PC-3 (cell line): ENCODE measurements at regions not wholly inside any gene's neighbourhood (a gene's known extent, or its start where the extent isn't known, plus 50 kb on each side); places are given as distances from the start of the nearest gene placed in this dataset.

Experiments used
- ATAC-seq: fragments of 200-7000 bp; cut with Tn5 transposase; 2 replicates; pipeline ENCODE4 v1.9.1; 2020; ENCODE audit warnings: mild to moderate bottlenecking, moderate library complexity
- BruUV-seq: library from RNA; stranded (reverse); fragments of 400-500 nt; replicated peaks from 2 replicates; lab custom pipeline; 2021; lab: Mats Ljungman, UMichigan
- CTCF ChIA-PET: fragments of 300-600 bp; sonication (Branson Sonifier 250); formaldehyde crosslinking; loops from one replicate; lab custom pipeline; 2022; ENCODE audit warnings: antibody characterized with exemption; lab: Charles Lee
- POLR2A ChIA-PET: fragments of 300-600 bp; sonication (Branson Sonifier 250); formaldehyde crosslinking; loops from one replicate; lab custom pipeline; 2022; ENCODE audit warnings: antibody characterized with exemption; ENCODE audit not compliant: unreplicated experiment; lab: Charles Lee
- DNase-seq: peaks from one replicate; pipeline ENCODE4 v3.0.0-alpha.2; 2015
- H2AFZ ChIP-seq: fragments of 300-600 bp; sonication (generic); 2 replicates; pipeline ENCODE4 v1.6.0; 2016; ENCODE audit warnings: antibody characterized with exemption, low read length
- H3F3A ChIP-seq: fragments of 300-600 bp; sonication (generic); one replicate; pipeline ENCODE4 v1.6.0; 2017; ENCODE audit warnings: antibody characterized with exemption, low read length, control low read depth, mild to moderate bottlenecking; ENCODE audit not compliant: unreplicated experiment
- H3K27ac ChIP-seq: fragments of 300-600 bp; sonication (generic); 2 replicates; pipeline ENCODE4 v1.5.1; 2016; ENCODE audit warnings: mild to moderate bottlenecking, low read length
- H3K27me3 ChIP-seq: fragments of 300-600 bp; sonication (generic); 2 replicates; pipeline ENCODE4 v1.6.1; 2016; ENCODE audit warnings: low read length, mixed read lengths
- H3K36me3 ChIP-seq: fragments of 300-600 bp; sonication (generic); 2 replicates; pipeline ENCODE4 v1.6.1; 2016; ENCODE audit warnings: low read depth, mixed run types, low read length, mixed read lengths
- H3K4me1 ChIP-seq: fragments of 300-600 bp; sonication (generic); 2 replicates; pipeline ENCODE4 v1.5.1; 2016; ENCODE audit warnings: low read length; ENCODE audit not compliant: insufficient read depth
- H3K4me2 ChIP-seq: fragments of 300-600 bp; sonication (generic); 2 replicates; pipeline ENCODE4 v1.6.0; 2016; ENCODE audit warnings: low read length
- H3K4me3 ChIP-seq: fragments of 300-600 bp; sonication (generic); 2 replicates; pipeline ENCODE4 v1.5.1; 2016; ENCODE audit warnings: mild to moderate bottlenecking, low read length, mixed read lengths
- H3K79me2 ChIP-seq: fragments of 300-600 bp; sonication (generic); 2 replicates; pipeline ENCODE4 v1.6.1; 2017; ENCODE audit warnings: low read length, mixed read lengths
- H3K9ac ChIP-seq: fragments of 300-600 bp; sonication (generic); 2 replicates; pipeline ENCODE4 v1.6.0; 2016; ENCODE audit warnings: mild to moderate bottlenecking, low read length
- H3K9me2 ChIP-seq: fragments of 300-600 bp; sonication (generic); replicated peaks from 2 replicates; pipeline ENCODE4 v1.6.1; 2016; ENCODE audit warnings: mixed run types, low read length, mixed read lengths
- H3K9me3 ChIP-seq: fragments of 300-600 bp; sonication (generic); 2 replicates; pipeline ENCODE4 v1.6.1; 2016; ENCODE audit warnings: low read length, mixed read lengths
- H4K20me1 ChIP-seq: fragments of 300-600 bp; sonication (generic); 2 replicates; pipeline ENCODE4 v1.6.1; 2016; ENCODE audit warnings: low read length, mixed read lengths
- EZH2 ChIP-seq: fragments of 300-600 bp; sonication (generic); IDR thresholded peaks from one replicate; pipeline ENCODE4 v1.6.1; 2017; ENCODE audit warnings: antibody characterized with exemption, mild to moderate bottlenecking, low read length; ENCODE audit not compliant: unreplicated experiment
- EZH2phosphoT487 ChIP-seq: fragments of 300-600 bp; sonication (generic); IDR thresholded peaks from 2 replicates; pipeline ENCODE4 v1.6.1; 2018; ENCODE audit warnings: mild to moderate bottlenecking, antibody characterized with exemption, low read length, borderline replicate concordance
- intact Hi-C: fragments of 100-400 bp; cut with micrococcal nuclease; formaldehyde crosslinking; loops from 2 replicates; pipeline ENCODE4 v1.9.0; 2023
- TF ChIP-seq, protein P1 (sequence below): fragments of 300-600 bp; sonication (generic); conservative IDR thresholded peaks from 2 replicates; pipeline ENCODE4 v1.5.1; 2017; ENCODE audit warnings: antibody characterized with exemption, low read depth, mild to moderate bottlenecking, low read length

DNA sequence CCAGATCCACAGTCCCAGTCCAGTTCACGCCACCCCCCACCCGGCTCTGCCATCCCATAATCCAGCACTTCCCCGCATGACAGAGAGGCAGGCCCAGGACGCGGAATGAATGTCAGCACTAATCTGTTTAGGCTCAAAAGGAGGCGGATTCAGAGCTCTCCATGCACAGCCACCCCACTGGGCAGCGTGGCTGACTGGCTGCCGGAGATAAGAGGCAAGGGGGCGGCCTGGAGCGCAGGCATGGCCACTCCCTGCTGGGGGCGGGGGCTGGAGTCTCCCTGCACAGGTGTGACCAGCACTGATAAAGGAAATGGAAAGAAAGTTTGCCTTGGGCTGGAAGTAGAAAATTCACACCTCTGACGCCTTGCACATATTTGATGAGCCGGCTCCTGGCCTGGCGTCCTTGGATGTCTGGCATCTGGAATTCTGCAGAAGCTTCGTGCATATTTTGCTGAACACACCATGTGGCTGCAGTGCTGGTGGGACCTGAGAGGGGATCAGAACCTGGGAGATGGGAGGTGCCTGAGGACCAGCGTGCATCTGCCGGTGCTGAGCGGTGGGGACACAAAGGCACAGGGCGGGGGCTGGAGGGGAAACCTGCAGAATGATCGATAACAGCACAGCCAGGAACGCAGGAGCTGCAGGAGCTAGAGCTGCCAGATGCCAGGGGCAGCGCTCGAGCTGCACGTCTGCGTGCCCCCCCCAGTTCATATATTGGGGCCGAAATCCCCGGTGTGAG, 344.4 kb downstream of the CTTN start:
- Histone ChIP-seq H3K27ac (no peak overlapping the region), H3K27me3 (no peaks in the 10 kb centered on the region), H3K79me2 (no peaks in the 10 kb centered on the region), H3K4me2 (no peak overlapping the region), H3K36me3 (no peaks in the 10 kb centered on the region), H3K9me3 (no peaks in the 10 kb centered on the region), H3K9me2 (no peaks in the 10 kb centered on the region), H4K20me1 (no peaks in the 10 kb centered on the region), H3K9ac (no peak overlapping the region), H3K4me3 (no peak overlapping the region), H3F3A (no peaks in the 10 kb centered on the region), H3K4me1 (no peaks in the 10 kb centered on the region), H2AFZ (no peak overlapping the region)
- intact Hi-C loops, result no loop called here
- TF ChIP-seq, protein P1, sequence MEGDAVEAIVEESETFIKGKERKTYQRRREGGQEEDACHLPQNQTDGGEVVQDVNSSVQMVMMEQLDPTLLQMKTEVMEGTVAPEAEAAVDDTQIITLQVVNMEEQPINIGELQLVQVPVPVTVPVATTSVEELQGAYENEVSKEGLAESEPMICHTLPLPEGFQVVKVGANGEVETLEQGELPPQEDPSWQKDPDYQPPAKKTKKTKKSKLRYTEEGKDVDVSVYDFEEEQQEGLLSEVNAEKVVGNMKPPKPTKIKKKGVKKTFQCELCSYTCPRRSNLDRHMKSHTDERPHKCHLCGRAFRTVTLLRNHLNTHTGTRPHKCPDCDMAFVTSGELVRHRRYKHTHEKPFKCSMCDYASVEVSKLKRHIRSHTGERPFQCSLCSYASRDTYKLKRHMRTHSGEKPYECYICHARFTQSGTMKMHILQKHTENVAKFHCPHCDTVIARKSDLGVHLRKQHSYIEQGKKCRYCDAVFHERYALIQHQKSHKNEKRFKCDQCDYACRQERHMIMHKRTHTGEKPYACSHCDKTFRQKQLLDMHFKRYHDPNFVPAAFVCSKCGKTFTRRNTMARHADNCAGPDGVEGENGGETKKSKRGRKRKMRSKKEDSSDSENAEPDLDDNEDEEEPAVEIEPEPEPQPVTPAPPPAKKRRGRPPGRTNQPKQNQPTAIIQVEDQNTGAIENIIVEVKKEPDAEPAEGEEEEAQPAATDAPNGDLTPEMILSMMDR, result no peak
- TF ChIP-seq EZH2, result no peak
- TF ChIP-seq EZH2phosphoT487, result no peak
- ChIA-PET POLR2A (no interaction called here), CTCF (no interaction called here)
- DNase-seq (no peak), ATAC-seq (no peak)
- no TSS peak for BruUV-seq

DNA sequence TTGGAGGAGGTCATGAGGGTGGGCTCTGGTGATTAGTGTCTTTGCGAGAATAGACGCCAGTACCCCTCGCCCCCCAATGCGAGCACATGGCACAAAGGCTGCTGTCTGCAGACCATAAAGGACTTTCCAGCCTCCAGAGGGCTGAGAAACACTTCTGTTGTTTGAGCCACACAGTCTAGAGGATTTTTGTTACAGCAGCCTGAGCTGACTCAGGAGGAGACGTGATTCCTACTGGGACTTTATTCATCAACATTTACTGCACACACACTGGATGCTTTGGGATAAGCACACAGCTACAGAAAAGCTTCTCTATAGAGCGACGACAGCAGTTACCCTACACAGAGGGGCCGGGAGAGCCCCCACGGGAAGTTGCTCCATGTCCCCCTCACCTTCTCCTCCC, 345.0 kb downstream of the CTTN start:
- Histone ChIP-seq H3K4me1 (no peaks in the 10 kb centered on the region), H2AFZ (no peak overlapping the region), H3K4me3 (no peak overlapping the region), H3K27me3 (no peaks in the 10 kb centered on the region), H3K36me3 (no peaks in the 10 kb centered on the region), H3K9me3 (no peaks in the 10 kb centered on the region), H3K9ac (no peak overlapping the region), H3K79me2 (no peaks in the 10 kb centered on the region), H3K4me2 (no peak overlapping the region), H3F3A (no peaks in the 10 kb centered on the region), H3K27ac (no peak overlapping the region), H3K9me2 (no peaks in the 10 kb centered on the region), H4K20me1 (no peaks in the 10 kb centered on the region)
- DNase-seq, result no peak
- ATAC-seq, result no peak
- TF ChIP-seq EZH2 (no peak), EZH2phosphoT487 (no peak)
- TF ChIP-seq, protein P1, result no peak
- ChIA-PET CTCF (no interaction called here), POLR2A (no interaction called here)
- intact Hi-C loops, result no loop called here
- no TSS peak for BruUV-seq

DNA sequence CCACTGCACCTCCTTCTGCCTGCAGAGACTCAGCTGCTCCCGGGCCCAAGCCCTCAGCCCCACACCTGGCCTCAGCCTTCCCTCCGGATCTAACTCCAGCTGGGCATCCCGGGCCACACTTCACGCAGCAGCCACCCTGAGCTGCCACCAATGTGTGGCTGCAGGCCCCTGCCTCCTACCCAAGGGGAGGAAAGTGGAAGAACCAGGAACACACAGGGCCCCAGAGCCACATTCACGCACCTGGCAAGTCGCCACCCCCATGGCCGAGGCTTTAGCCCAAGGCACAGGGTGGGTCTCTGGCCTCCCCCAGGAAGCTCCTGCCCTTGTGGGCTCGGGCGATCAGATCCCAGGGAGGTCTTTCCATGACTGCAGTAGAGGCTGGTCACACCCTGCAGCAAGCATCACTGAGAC, 345.6 kb downstream of the CTTN start:
- no peaks in the 10 kb centered on the region for H3K9me3 ChIP-seq
- ATAC-seq (no peak), DNase-seq (no peak)
- POLR2A ChIA-PET, result no interaction called here
- TF ChIP-seq EZH2phosphoT487, result no peak
- TF ChIP-seq, protein P1, result no peak
- TF ChIP-seq EZH2, result no peak
- H3K79me2 ChIP-seq, result no peaks in the 10 kb centered on the region
- H3K9me2 ChIP-seq, result no peaks in the 10 kb centered on the region
- CTCF ChIA-PET, result no interaction called here
- no peaks in the 10 kb centered on the region for H3K4me1 ChIP-seq
- H3K4me2 ChIP-seq, result no peak overlapping the region
- no TSS peak for BruUV-seq
- no peaks in the 10 kb centered on the region for H4K20me1 ChIP-seq
- no peak overlapping the region for H2AFZ ChIP-seq
- H3K4me3 ChIP-seq, result no peak overlapping the region
- H3K27me3 ChIP-seq, result no peaks in the 10 kb centered on the region
- no peaks in the 10 kb centered on the region for H3K36me3 ChIP-seq
- H3F3A ChIP-seq, result no peaks in the 10 kb centered on the region
- no peak overlapping the region for H3K9ac ChIP-seq
- intact Hi-C loops, result no loop called here
- H3K27ac ChIP-seq, result no peak overlapping the region
